Astrocyte (in vitro differentiated cells and primary cell): ENCODE measurements at regions not wholly inside any gene's neighbourhood (a gene's known extent, or its start where the extent isn't known, plus 50 kb on each side); places are given as distances from the start of the nearest gene placed in this dataset.

Experiments
- EZH2 ChIP-seq: IDR thresholded peaks from 2 replicates; pipeline ENCODE4 v1.6.1; 2012; ENCODE audit warnings: mild to moderate bottlenecking, low read length, inconsistent platforms; ENCODE audit not compliant: insufficient read depth
- TF ChIP-seq, protein P1 (sequence below): IDR thresholded peaks from 2 replicates; pipeline ENCODE4 v1.5.1; 2011; ENCODE audit warnings: low read depth, mild to moderate bottlenecking, inconsistent platforms, low read length, moderate library complexity; ENCODE audit not compliant: insufficient read depth

DNA sequence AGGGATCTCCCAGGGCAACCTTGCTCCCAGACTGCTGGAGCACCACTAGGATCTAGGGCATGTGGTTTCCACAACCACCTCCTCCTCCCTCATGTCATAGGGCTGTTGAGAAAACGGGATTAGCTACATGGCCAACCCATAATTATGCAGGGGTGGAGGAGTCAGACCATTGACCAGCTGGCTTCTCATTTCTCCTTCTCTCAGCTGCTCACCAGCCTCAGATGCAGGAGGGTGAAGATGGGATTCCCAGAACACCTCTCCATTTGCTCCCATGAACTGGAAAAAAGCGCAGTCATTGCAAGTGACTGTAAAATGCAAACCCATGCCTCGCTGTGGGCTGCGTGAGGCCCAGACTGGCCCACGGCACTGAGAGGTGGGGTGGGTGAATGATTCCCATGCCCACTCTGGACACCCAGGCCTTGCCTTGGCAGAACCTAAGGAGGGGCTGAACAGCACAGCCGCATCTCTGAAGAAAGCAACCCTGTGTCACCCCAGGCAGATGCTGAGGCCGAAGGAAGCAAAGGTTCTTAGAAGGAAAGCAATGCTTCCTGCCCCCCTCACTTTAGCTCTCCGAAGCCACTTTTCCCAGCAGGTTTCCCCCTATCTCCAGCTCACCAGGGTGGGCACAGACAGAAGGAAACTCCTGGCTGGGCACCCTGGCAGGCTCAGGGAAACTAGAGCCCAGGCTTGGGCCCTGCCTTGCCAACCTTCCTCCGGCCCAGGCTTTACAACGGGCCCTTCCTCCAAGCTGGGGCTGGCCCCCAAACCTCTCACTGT, 69.6 kb upstream of the RTN4 start:
- TF ChIP-seq, protein P1, sequence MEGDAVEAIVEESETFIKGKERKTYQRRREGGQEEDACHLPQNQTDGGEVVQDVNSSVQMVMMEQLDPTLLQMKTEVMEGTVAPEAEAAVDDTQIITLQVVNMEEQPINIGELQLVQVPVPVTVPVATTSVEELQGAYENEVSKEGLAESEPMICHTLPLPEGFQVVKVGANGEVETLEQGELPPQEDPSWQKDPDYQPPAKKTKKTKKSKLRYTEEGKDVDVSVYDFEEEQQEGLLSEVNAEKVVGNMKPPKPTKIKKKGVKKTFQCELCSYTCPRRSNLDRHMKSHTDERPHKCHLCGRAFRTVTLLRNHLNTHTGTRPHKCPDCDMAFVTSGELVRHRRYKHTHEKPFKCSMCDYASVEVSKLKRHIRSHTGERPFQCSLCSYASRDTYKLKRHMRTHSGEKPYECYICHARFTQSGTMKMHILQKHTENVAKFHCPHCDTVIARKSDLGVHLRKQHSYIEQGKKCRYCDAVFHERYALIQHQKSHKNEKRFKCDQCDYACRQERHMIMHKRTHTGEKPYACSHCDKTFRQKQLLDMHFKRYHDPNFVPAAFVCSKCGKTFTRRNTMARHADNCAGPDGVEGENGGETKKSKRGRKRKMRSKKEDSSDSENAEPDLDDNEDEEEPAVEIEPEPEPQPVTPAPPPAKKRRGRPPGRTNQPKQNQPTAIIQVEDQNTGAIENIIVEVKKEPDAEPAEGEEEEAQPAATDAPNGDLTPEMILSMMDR = no peak
- TF ChIP-seq EZH2 = no peak
